Smooth muscle cell (in vitro differentiated cells): ENCODE measurements at regions not wholly inside any gene's neighbourhood (a gene's known extent, or its start where the extent isn't known, plus 50 kb on each side); places are given as distances from the start of the nearest gene placed in this dataset.

Experiments
- DNase-seq: peaks from one replicate; lab custom pipeline; 2025; ENCODE audit not compliant: unreplicated experiment; lab: John Stamatoyannopoulos, UW
- H2AFZ ChIP-seq: fragments of 200-600 bp; sonication (generic); 2 replicates; pipeline ENCODE4 v1.6.0; 2016; ENCODE audit warnings: antibody characterized with exemption, low read depth, mild to moderate bottlenecking
- H3F3A ChIP-seq: fragments of 200-600 bp; sonication (generic); 2 replicates; pipeline ENCODE4 v1.6.0; 2017; ENCODE audit warnings: antibody characterized with exemption, low read depth
- H3K27ac ChIP-seq: fragments of 200-600 bp; sonication (generic); 2 replicates; pipeline ENCODE4 v1.5.1; 2016; ENCODE audit warnings: low read depth, mild to moderate bottlenecking
- H3K27me3 ChIP-seq: fragments of 200-600 bp; sonication (generic); 2 replicates; pipeline ENCODE4 v1.6.1; 2016; ENCODE audit warnings: low read depth, mild to moderate bottlenecking
- H3K36me3 ChIP-seq: fragments of 200-600 bp; sonication (generic); 2 replicates; pipeline ENCODE4 v1.5.1; 2016; ENCODE audit warnings: low read depth
- H3K4me1 ChIP-seq: fragments of 200-600 bp; sonication (generic); 2 replicates; pipeline ENCODE4 v1.5.1; 2016; ENCODE audit warnings: low read depth
- H3K4me2 ChIP-seq: fragments of 200-600 bp; sonication (generic); 2 replicates; pipeline ENCODE4 v1.6.0; 2016; ENCODE audit warnings: mild to moderate bottlenecking
- H3K4me3 ChIP-seq: fragments of 200-600 bp; sonication (generic); 2 replicates; pipeline ENCODE4 v1.5.1; 2016; ENCODE audit warnings: mild to moderate bottlenecking
- H3K79me2 ChIP-seq: fragments of 200-600 bp; sonication (generic); 2 replicates; pipeline ENCODE4 v1.6.0; 2016; ENCODE audit warnings: low read depth, mild to moderate bottlenecking
- H3K9ac ChIP-seq: fragments of 200-600 bp; sonication (generic); 2 replicates; pipeline ENCODE4 v1.6.0; 2016; ENCODE audit warnings: low read depth
- H3K9me3 ChIP-seq: fragments of 200-600 bp; sonication (generic); replicated peaks from 2 replicates; pipeline ENCODE4 v1.5.1; 2016; ENCODE audit warnings: low read depth
- H4K20me1 ChIP-seq: fragments of 200-600 bp; sonication (generic); 2 replicates; pipeline ENCODE4 v1.6.0; 2016; ENCODE audit warnings: low read depth
- CTCF ChIP-seq: fragments of 200-600 bp; sonication (generic); IDR thresholded peaks from 2 replicates; pipeline ENCODE4 v1.5.1; 2017; ENCODE audit warnings: borderline replicate concordance, mild to moderate bottlenecking, antibody characterized with exemption; ENCODE audit not compliant: insufficient read depth, poor library complexity, severe bottlenecking
- WGBS: methylation state at CpG from one replicate; pipeline ENCODE4 v1.1.7; 2016; ENCODE audit warnings: low lambda C conversion rate; 5-methylcytosine and 5-hydroxymethylcytosine counted together

- no peaks in the 10 kb centered on the region for H3K27me3 ChIP-seq
- H3K27ac ChIP-seq = no peak overlapping the region
- DNase-seq = no peak
- no peaks in the 10 kb centered on the region for H3F3A ChIP-seq
- H3K79me2 ChIP-seq = peaks cover 25% of the 10 kb centered on the region
- no peaks in the 10 kb centered on the region for H3K36me3 ChIP-seq
- no peak overlapping the region for H2AFZ ChIP-seq
- TF ChIP-seq CTCF = no peak
- no peak overlapping the region for H3K4me3 ChIP-seq
- H3K9me3 ChIP-seq = no peaks in the 10 kb centered on the region
- H3K9ac ChIP-seq = no peak overlapping the region
- H3K4me2 ChIP-seq = no peak overlapping the region
- no peaks in the 10 kb centered on the region for H3K4me1 ChIP-seq
- WGBS = 68% methylated on average over 7 of the region's 7 CpGs
- peaks cover 78% of the 10 kb centered on the region for H4K20me1 ChIP-seq
Observed at GRCh38 chr2:74077636-74078035, 70.1 kb downstream of the BOLA3 start.

GRCh38 chr2:74078466-74078865 lies 69.2 kb downstream of the BOLA3 start:
- Histone ChIP-seq H3K27ac (no peak overlapping the region), H3F3A (no peaks in the 10 kb centered on the region), H3K27me3 (no peaks in the 10 kb centered on the region), H4K20me1 (peaks cover 78% of the 10 kb centered on the region), H3K9ac (no peak overlapping the region), H3K9me3 (no peaks in the 10 kb centered on the region), H3K4me2 (no peak overlapping the region), H3K4me3 (no peak overlapping the region), H3K79me2 (peaks cover 18% of the 10 kb centered on the region), H3K4me1 (no peaks in the 10 kb centered on the region), H2AFZ (no peak overlapping the region), H3K36me3 (no peaks in the 10 kb centered on the region)
- no peak for TF ChIP-seq CTCF
- DNase-seq = no peak

- Histone ChIP-seq H3K79me2 (peaks cover 16% of the 10 kb centered on the region), H3K4me3 (no peak overlapping the region), H2AFZ (no peak overlapping the region), H3F3A (no peaks in the 10 kb centered on the region), H4K20me1 (peaks cover 81% of the 10 kb centered on the region), H3K27ac (no peak overlapping the region), H3K9ac (no peak overlapping the region), H3K27me3 (no peaks in the 10 kb centered on the region), H3K4me2 (no peak overlapping the region), H3K4me1 (no peaks in the 10 kb centered on the region), H3K9me3 (no peaks in the 10 kb centered on the region), H3K36me3 (no peaks in the 10 kb centered on the region)
- DNase-seq = no peak
- WGBS = 97% methylated on average over 8 of the region's 8 CpGs
- TF ChIP-seq CTCF = no peak
Observed at GRCh38 chr2:74079522-74080341, 68.0 kb downstream of the BOLA3 start.

GRCh38 chr2:74080346-74080745 lies 67.4 kb downstream of the BOLA3 start:
- H3K4me3 ChIP-seq = no peak overlapping the region
- no peak overlapping the region for H3K9ac ChIP-seq
- H2AFZ ChIP-seq = no peak overlapping the region
- 90% methylated on average over 10 of the region's 10 CpGs for WGBS
- peaks cover 86% of the 10 kb centered on the region for H4K20me1 ChIP-seq
- peaks cover 16% of the 10 kb centered on the region for H3K79me2 ChIP-seq
- H3K4me2 ChIP-seq = no peak overlapping the region
- H3F3A ChIP-seq = no peaks in the 10 kb centered on the region
- TF ChIP-seq CTCF = no peak
- no peaks in the 10 kb centered on the region for H3K36me3 ChIP-seq
- no peak overlapping the region for H3K27ac ChIP-seq
- no peak for DNase-seq
- H3K9me3 ChIP-seq = no peaks in the 10 kb centered on the region
- no peaks in the 10 kb centered on the region for H3K27me3 ChIP-seq
- H3K4me1 ChIP-seq = no peaks in the 10 kb centered on the region
